GM23338 (cell line): ENCODE measurements at regions not wholly inside any gene's neighbourhood (a gene's known extent, or its start where the extent isn't known, plus 50 kb on each side); places are given as distances from the start of the nearest gene placed in this dataset.

Source experiments
- CREB1 ChIP-seq: fragments of 250-450 bp; sonication (Bioruptor Pico); IDR thresholded peaks from 2 replicates; pipeline ENCODE4 v1.5.0; 2020; ENCODE audit warnings: low read depth, mild to moderate bottlenecking, moderate library complexity
- EZH2 ChIP-seq: fragments of 200-600 bp; sonication (generic); IDR thresholded peaks from one replicate; pipeline ENCODE4 v1.8.0; 2017; ENCODE audit warnings: antibody characterized with exemption, mild to moderate bottlenecking, low read depth; ENCODE audit not compliant: unreplicated experiment
- EZH2phosphoT487 ChIP-seq: fragments of 200-600 bp; sonication (generic); IDR thresholded peaks from one replicate; pipeline ENCODE4 v1.8.1; 2018; ENCODE audit warnings: antibody characterized with exemption; ENCODE audit not compliant: unreplicated experiment
- JUNB ChIP-seq: IDR thresholded peaks from one replicate; pipeline ENCODE4 v1.6.1; 2016; ENCODE audit warnings: antibody characterized with exemption; ENCODE audit not compliant: unreplicated experiment
- NANOG ChIP-seq: IDR thresholded peaks from 2 replicates; pipeline ENCODE4 v1.6.1; 2016; ENCODE audit warnings: antibody characterized with exemption, borderline replicate concordance
- POLR2AphosphoS5 ChIP-seq: IDR thresholded peaks from 2 replicates; pipeline ENCODE4 v1.6.1; 2016; ENCODE audit warnings: antibody characterized with exemption, low read depth
- ZNF114 ChIP-seq: fragments of 250-450 bp; sonication (Bioruptor Pico); IDR thresholded peaks from 2 replicates; pipeline ENCODE4 v1.5.0; 2020; ENCODE audit warnings: mild to moderate bottlenecking, moderate library complexity
- TF ChIP-seq, protein P1 (sequence below), 2 experiments: fragments of 200-600 bp in 1 of 2; sonication (generic) in 1 of 2; conservative IDR thresholded peaks; 2 replicates each; pipeline versions ENCODE4 v1.5.1 to v1.6.1; 2016 to 2017; ENCODE audit warnings: antibody characterized with exemption in 2 of 2, low read depth in 2 of 2, mild to moderate bottlenecking in 2 of 2, moderate library complexity in 1 of 2
- TF ChIP-seq, protein P2 (sequence below): IDR thresholded peaks from one replicate; pipeline ENCODE4 v1.6.1; 2018; ENCODE audit warnings: antibody characterized with exemption; ENCODE audit not compliant: unreplicated experiment

DNA sequence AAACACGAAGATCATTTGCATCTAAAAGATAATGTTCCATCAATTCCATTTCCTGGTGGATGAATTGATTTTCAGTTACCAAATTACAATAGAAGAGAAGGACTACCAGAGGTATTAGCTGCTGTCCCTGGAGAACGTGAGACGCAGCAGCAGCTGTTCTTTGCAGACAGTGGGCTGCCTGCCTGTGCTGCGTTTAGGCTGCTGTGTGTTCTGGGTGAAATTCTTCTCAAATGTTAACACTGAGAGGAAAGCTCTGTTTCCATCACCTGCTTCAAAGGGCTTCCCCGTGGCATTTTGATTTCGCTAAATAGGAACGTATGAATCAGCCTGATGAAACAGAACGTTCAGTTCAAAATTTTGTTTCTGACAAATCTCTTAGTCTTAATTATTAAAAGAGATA, 362.2 kb downstream of the C6orf118 start:
- TF ChIP-seq, protein P1, sequence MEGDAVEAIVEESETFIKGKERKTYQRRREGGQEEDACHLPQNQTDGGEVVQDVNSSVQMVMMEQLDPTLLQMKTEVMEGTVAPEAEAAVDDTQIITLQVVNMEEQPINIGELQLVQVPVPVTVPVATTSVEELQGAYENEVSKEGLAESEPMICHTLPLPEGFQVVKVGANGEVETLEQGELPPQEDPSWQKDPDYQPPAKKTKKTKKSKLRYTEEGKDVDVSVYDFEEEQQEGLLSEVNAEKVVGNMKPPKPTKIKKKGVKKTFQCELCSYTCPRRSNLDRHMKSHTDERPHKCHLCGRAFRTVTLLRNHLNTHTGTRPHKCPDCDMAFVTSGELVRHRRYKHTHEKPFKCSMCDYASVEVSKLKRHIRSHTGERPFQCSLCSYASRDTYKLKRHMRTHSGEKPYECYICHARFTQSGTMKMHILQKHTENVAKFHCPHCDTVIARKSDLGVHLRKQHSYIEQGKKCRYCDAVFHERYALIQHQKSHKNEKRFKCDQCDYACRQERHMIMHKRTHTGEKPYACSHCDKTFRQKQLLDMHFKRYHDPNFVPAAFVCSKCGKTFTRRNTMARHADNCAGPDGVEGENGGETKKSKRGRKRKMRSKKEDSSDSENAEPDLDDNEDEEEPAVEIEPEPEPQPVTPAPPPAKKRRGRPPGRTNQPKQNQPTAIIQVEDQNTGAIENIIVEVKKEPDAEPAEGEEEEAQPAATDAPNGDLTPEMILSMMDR (conservative IDR thresholded peaks at IDR 0.05; ENCODE audit: low read depth in 2 of 2): no peak
- TF ChIP-seq EZH2 (no peak), EZH2phosphoT487 (no peak), NANOG (no peak), JUNB (no peak), ZNF114 (no peak), CREB1 (CRISPR knock-in tag) (no peak), POLR2AphosphoS5 (no peak)
- TF ChIP-seq, protein P2, sequence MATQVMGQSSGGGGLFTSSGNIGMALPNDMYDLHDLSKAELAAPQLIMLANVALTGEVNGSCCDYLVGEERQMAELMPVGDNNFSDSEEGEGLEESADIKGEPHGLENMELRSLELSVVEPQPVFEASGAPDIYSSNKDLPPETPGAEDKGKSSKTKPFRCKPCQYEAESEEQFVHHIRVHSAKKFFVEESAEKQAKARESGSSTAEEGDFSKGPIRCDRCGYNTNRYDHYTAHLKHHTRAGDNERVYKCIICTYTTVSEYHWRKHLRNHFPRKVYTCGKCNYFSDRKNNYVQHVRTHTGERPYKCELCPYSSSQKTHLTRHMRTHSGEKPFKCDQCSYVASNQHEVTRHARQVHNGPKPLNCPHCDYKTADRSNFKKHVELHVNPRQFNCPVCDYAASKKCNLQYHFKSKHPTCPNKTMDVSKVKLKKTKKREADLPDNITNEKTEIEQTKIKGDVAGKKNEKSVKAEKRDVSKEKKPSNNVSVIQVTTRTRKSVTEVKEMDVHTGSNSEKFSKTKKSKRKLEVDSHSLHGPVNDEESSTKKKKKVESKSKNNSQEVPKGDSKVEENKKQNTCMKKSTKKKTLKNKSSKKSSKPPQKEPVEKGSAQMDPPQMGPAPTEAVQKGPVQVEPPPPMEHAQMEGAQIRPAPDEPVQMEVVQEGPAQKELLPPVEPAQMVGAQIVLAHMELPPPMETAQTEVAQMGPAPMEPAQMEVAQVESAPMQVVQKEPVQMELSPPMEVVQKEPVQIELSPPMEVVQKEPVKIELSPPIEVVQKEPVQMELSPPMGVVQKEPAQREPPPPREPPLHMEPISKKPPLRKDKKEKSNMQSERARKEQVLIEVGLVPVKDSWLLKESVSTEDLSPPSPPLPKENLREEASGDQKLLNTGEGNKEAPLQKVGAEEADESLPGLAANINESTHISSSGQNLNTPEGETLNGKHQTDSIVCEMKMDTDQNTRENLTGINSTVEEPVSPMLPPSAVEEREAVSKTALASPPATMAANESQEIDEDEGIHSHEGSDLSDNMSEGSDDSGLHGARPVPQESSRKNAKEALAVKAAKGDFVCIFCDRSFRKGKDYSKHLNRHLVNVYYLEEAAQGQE: no peak
